Peyer's patch (tissue), 4 donors: ENCODE measurements at regions not wholly inside any gene's neighbourhood (a gene's known extent, or its start where the extent isn't known, plus 50 kb on each side); places are given as distances from the start of the nearest gene placed in this dataset.

ENCODE experiments used
- DNase-seq, 3 donors: peaks; one replicate each; pipeline ENCODE4 v3.0.0-alpha.2; 2017 to 2019
- H3K27ac ChIP-seq, 4 donors: fragments of 200-600 bp; sonication (generic); one replicate each; pipeline ENCODE4 v1.5.1; 2016 to 2019
- H3K27me3 ChIP-seq, 2 donors: fragments of 200-600 bp; sonication (generic); one replicate each; pipeline ENCODE4 v1.5.1; 2019
- H3K36me3 ChIP-seq, 3 donors: fragments of 200-600 bp; sonication (generic); one replicate each; pipeline ENCODE4 v1.5.1; 2016 to 2019
- H3K4me1 ChIP-seq, 4 donors: fragments of 200-600 bp; sonication (generic); one replicate each; pipeline ENCODE4 v1.5.1; 2016 to 2019
- H3K4me3 ChIP-seq, 4 donors: fragments of 200-600 bp; sonication (generic); 1 replicate in 3 of 4; 2 replicates in 1 of 4; pipeline ENCODE4 v1.5.1; 2016 to 2019; ENCODE audit warnings: mild to moderate bottlenecking in 1 of 4
- H3K9me3 ChIP-seq, 4 donors: fragments of 200-600 bp; sonication (generic); one replicate each; pipeline ENCODE4 v1.5.1; 2016 to 2019; ENCODE audit warnings: mild to moderate bottlenecking in 1 of 4
- POLR2A ChIP-seq, 2 donors: fragments of 450-650 bp; IDR thresholded peaks; one replicate each; pipeline ENCODE4 v1.5.1; 2017; ENCODE audit warnings: antibody characterized with exemption in 2 of 2, mild to moderate bottlenecking in 2 of 2, moderate library complexity in 2 of 2
- TF ChIP-seq, protein P1 (sequence below), 6 experiments: fragments of 450-650 bp in 4 of 6; fragments of 200-600 bp in 2 of 6; sonication (generic) in 1 of 6; IDR thresholded peaks; one replicate each; pipeline ENCODE4 v1.5.1; 2017 to 2019; ENCODE audit warnings: antibody characterized with exemption in 6 of 6, mild to moderate bottlenecking in 3 of 6, moderate library complexity in 1 of 6

DNA sequence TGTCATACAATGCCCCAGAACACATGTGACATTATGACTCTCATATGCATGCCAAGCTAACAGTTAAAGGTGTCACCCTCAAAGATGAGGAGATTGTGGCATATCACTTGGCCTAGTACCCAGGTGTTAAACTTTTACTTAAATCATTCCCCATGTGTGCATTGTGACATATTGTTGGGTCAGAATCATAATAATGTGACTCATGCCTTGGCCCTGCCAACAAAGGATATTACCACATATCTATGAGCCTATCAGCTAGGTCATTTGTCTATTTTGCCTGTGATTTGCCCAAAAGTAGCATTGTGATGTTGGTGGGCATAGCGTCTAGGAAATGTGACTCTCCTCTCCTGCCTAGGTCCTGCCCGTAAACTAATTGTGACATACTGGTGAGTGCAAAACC is 1147.1 kb upstream of the AMELY start:
- no peak overlapping the region for H3K4me3 ChIP-seq
- DNase-seq = no peak
- H3K36me3 ChIP-seq = no peaks in the 10 kb centered on the region
- H3K27ac ChIP-seq = no peak overlapping the region
- no peaks in the 10 kb centered on the region for H3K27me3 ChIP-seq
- H3K4me1 ChIP-seq = no peaks in the 10 kb centered on the region
- H3K9me3 ChIP-seq = no peaks in the 10 kb centered on the region
- no peak for TF ChIP-seq POLR2A (IDR thresholded peaks at IDR 0.05)
- TF ChIP-seq, protein P1, sequence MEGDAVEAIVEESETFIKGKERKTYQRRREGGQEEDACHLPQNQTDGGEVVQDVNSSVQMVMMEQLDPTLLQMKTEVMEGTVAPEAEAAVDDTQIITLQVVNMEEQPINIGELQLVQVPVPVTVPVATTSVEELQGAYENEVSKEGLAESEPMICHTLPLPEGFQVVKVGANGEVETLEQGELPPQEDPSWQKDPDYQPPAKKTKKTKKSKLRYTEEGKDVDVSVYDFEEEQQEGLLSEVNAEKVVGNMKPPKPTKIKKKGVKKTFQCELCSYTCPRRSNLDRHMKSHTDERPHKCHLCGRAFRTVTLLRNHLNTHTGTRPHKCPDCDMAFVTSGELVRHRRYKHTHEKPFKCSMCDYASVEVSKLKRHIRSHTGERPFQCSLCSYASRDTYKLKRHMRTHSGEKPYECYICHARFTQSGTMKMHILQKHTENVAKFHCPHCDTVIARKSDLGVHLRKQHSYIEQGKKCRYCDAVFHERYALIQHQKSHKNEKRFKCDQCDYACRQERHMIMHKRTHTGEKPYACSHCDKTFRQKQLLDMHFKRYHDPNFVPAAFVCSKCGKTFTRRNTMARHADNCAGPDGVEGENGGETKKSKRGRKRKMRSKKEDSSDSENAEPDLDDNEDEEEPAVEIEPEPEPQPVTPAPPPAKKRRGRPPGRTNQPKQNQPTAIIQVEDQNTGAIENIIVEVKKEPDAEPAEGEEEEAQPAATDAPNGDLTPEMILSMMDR (IDR thresholded peaks at IDR 0.05) = no peak

DNA sequence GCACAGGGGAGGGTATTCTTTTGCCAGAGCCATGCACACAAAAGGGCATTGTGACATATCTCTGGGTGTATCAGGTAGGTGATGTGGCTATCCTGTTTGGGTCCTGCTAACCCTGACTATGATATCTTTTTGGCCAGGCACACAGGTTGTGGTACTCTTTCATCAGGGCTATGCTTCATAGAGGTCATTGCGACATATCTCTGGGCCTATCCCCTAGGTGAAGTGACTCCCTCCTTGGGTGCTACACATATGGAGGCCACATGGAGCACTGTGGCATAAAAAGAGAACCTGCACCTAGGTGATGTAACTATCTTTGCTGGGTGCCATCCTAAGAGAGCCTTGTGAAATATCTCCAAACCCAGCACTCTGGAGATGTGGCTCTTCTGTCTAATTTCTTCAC is 1139.8 kb upstream of the AMELY start:
- Histone ChIP-seq H3K4me3 (no peak overlapping the region), H3K9me3 (no peaks in the 10 kb centered on the region), H3K27ac (no peak overlapping the region), H3K27me3 (no peaks in the 10 kb centered on the region), H3K36me3 (no peaks in the 10 kb centered on the region), H3K4me1 (no peaks in the 10 kb centered on the region)
- TF ChIP-seq, protein P1 (IDR thresholded peaks at IDR 0.05) = no peak
- TF ChIP-seq POLR2A (IDR thresholded peaks at IDR 0.05) = no peak
- DNase-seq = no peak

DNA sequence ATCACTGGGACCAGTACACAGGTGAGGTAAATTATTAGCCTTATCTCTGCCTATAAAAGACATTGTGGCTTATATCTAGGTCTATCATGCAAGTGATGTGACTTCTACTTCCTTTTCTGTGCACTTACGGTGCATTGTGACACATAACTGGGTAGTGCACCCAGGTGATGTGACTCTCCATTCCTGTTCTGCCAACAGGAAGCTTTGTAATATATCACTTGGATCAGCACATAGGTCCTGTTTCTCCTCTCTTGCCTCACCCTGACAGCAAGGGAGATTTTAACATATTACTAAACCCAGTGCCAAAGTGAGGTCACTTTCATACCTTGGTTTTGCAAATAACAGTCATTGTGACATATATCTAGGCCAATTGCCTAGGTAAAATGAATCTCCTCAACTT is 1129.7 kb upstream of the AMELY start:
- Histone ChIP-seq H3K27ac (no peak overlapping the region), H3K36me3 (no peaks in the 10 kb centered on the region), H3K9me3 (no peaks in the 10 kb centered on the region), H3K4me3 (no peak overlapping the region), H3K4me1 (no peaks in the 10 kb centered on the region), H3K27me3 (no peaks in the 10 kb centered on the region)
- DNase-seq = no peak
- TF ChIP-seq, protein P1 (IDR thresholded peaks at IDR 0.05) = no peak
- TF ChIP-seq POLR2A (IDR thresholded peaks at IDR 0.05) = no peak

GRCh38 chrY:8036563-8036962 is 1125.0 kb upstream of the AMELY start:
- Histone ChIP-seq H3K36me3 (no peaks in the 10 kb centered on the region), H3K27ac (no peak overlapping the region), H3K4me3 (no peak overlapping the region), H3K27me3 (no peaks in the 10 kb centered on the region), H3K4me1 (no peaks in the 10 kb centered on the region), H3K9me3 (no peaks in the 10 kb centered on the region)
- no peak for DNase-seq
- TF ChIP-seq, protein P1 (IDR thresholded peaks at IDR 0.05) = no peak
- TF ChIP-seq POLR2A (IDR thresholded peaks at IDR 0.05) = no peak

DNA sequence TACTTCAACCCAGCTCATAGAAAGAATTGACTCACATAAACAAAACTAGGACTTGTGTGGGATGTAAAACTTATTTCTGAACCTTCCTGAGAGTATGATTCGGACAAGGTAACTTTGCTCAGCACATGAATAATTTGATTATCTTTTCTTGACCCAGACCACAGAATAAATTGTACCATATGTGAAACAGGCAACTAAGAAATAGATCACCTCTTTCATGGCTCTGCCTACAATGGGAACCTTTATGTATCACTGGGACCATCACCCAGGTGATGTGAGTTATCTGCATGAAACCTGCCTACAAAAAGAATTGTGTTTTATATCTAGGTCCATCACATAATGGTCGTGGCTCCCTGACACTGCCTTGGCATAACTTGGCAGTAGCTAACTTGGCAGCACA is 1124.1 kb upstream of the AMELY start:
- H3K9me3 ChIP-seq = no peaks in the 10 kb centered on the region
- no peak overlapping the region for H3K27ac ChIP-seq
- TF ChIP-seq, protein P1 (IDR thresholded peaks at IDR 0.05) = no peak
- TF ChIP-seq POLR2A (IDR thresholded peaks at IDR 0.05) = no peak
- DNase-seq = no peak
- no peaks in the 10 kb centered on the region for H3K36me3 ChIP-seq
- H3K4me1 ChIP-seq = no peaks in the 10 kb centered on the region
- no peaks in the 10 kb centered on the region for H3K27me3 ChIP-seq
- H3K4me3 ChIP-seq = no peak overlapping the region

DNA sequence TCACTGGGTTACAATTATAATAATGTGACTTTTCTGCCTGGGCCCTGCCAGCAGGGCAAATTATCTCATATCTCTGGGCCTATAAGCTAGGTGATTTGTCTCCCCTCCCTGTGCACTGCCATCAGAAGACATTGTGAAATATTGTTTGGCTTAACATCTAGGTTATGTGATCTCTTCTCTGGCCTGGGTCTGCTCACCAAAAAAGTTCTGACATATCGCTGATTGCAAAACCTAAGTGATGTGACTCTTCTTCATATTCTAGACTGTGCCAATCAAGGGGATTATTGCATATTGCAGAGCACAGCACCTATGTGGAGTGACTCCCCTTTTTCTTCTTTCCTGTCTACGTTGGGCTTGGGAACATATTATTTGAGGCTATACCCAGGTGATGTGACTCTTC is 1123.1 kb upstream of the AMELY start:
- DNase-seq = no peak

More for the DNA sequence above, 1123.1 kb upstream of the AMELY start:
- no peaks in the 10 kb centered on the region for H3K27me3 ChIP-seq
- no peak overlapping the region for H3K27ac ChIP-seq
- no peaks in the 10 kb centered on the region for H3K4me1 ChIP-seq
- H3K9me3 ChIP-seq = no peaks in the 10 kb centered on the region
- TF ChIP-seq, protein P1 (IDR thresholded peaks at IDR 0.05) = no peak
- no peak for TF ChIP-seq POLR2A (IDR thresholded peaks at IDR 0.05)
- H3K4me3 ChIP-seq = no peak overlapping the region
- no peaks in the 10 kb centered on the region for H3K36me3 ChIP-seq
